ENCODE measurements at regions not wholly inside any gene's neighbourhood (a gene's known extent, or its start where the extent isn't known, plus 50 kb on each side); places are given as distances from the start of the nearest gene placed in this dataset.
"Not testable (repeated sequence)": the region's sequence is repeated elsewhere in the genome, so short reads cannot be mapped to it uniquely, and the experiment has no call there.

- Histone ChIP-seq H3K27me3 (ENCODE audit: low read depth) (no peaks in the 10 kb centered on the region), H3K4me3 (no peak overlapping the region), H3K27ac (no peak overlapping the region), H3K4me1 (no peaks in the 10 kb centered on the region), H3K9me3 (no peaks in the 10 kb centered on the region), H3K36me3 (no peaks in the 10 kb centered on the region)
- TF ChIP-seq, protein P1, sequence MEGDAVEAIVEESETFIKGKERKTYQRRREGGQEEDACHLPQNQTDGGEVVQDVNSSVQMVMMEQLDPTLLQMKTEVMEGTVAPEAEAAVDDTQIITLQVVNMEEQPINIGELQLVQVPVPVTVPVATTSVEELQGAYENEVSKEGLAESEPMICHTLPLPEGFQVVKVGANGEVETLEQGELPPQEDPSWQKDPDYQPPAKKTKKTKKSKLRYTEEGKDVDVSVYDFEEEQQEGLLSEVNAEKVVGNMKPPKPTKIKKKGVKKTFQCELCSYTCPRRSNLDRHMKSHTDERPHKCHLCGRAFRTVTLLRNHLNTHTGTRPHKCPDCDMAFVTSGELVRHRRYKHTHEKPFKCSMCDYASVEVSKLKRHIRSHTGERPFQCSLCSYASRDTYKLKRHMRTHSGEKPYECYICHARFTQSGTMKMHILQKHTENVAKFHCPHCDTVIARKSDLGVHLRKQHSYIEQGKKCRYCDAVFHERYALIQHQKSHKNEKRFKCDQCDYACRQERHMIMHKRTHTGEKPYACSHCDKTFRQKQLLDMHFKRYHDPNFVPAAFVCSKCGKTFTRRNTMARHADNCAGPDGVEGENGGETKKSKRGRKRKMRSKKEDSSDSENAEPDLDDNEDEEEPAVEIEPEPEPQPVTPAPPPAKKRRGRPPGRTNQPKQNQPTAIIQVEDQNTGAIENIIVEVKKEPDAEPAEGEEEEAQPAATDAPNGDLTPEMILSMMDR (IDR thresholded peaks at IDR 0.05): no peak
- ATAC-seq (no peak), DNase-seq (no peak)
- intact Hi-C loops (cut with DNase I): no loop called here
These were observed 429.9 kb downstream of the KCNJ2 start for GRCh38 chr17:70599198-70599597.

DNA sequence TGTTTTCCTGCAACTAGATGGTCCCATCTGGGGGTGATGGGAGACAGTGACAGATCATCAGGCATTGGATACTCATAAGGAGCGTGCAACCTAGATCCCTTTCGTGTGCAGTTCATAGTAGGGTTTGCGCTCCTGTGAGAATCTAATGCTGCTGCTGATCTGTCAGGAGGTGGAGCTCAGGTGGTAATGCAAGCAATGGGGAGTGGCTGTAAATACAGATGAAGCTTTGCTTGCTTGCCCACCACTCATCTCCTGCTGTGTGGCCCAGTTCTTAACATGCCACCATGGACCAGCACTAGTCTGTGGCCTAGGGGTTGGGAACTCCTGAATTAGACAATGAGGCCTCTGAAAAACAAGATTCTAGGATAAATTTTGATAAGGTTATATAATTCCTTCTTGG, 430.6 kb downstream of the KCNJ2 start:
- H3K36me3 ChIP-seq; H3K9me3 ChIP-seq; H3K4me3 ChIP-seq; ATAC-seq; H3K27me3 ChIP-seq (ENCODE audit: low read depth); intact Hi-C loops (cut with DNase I); H3K4me1 ChIP-seq; H3K27ac ChIP-seq; DNase-seq: not testable (repeated sequence)

DNA sequence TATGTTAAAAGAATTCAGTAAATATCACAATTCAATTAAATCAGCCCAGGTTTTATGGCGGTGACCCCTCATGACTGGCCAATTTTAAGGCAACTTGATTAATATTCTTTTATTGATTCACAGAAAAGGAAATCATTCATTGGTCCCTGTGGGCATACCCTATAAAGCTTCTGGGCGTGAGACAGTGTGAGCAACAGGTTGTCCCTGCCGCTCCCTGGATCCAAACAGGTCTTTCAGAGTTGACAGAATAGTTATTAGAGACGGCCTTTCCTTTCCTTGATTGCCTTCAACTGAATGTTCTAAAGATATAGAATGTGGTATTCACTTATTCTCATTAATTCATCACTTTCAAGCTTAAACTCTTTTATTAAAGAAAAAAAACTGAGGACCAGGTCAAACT, 433.9 kb downstream of the KCNJ2 start:
- DNase-seq: no peak
- H3K9me3 ChIP-seq: no peaks in the 10 kb centered on the region
- H3K27ac ChIP-seq: no peak overlapping the region
- ATAC-seq: no peak
- no peaks in the 10 kb centered on the region for H3K27me3 ChIP-seq (ENCODE audit: low read depth)
- no peak overlapping the region for H3K4me3 ChIP-seq
- TF ChIP-seq, protein P1 (IDR thresholded peaks at IDR 0.05): no peak
- H3K36me3 ChIP-seq: no peaks in the 10 kb centered on the region
- intact Hi-C loops (cut with DNase I): no loop called here
- H3K4me1 ChIP-seq: no peaks in the 10 kb centered on the region

- TF ChIP-seq, protein P1 (IDR thresholded peaks at IDR 0.05): no peak
These were observed 435.5 kb downstream of the KCNJ2 start for GRCh38 chr17:70604854-70605253.

DNA sequence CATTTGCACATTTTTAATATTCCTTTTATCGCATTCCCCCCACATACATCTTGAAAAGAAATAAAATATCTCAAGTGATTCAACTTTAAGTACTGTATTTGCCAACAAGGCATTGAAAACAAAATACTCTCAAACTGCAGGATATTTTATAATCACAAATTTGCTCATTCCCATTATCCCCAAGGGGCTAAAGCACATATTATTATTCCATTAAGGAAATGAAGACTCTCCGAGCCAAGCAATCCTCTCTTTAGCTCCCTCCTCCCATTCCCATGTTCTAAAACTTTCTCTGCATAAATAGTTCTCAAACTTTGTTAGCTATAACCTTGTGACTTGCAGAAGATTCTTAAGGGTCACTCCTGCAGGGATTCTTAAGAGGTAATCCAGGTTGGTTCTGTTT, 436.8 kb downstream of the KCNJ2 start:
- no peaks in the 10 kb centered on the region for H3K9me3 ChIP-seq
- ATAC-seq (no peak), DNase-seq (no peak)
- intact Hi-C loops (cut with DNase I): no loop called here
- H3K4me3 ChIP-seq: no peak overlapping the region
- H3K27ac ChIP-seq: no peak overlapping the region
- no peaks in the 10 kb centered on the region for H3K36me3 ChIP-seq
- no peaks in the 10 kb centered on the region for H3K4me1 ChIP-seq
- H3K27me3 ChIP-seq (ENCODE audit: low read depth): no peaks in the 10 kb centered on the region
- TF ChIP-seq, protein P1 (IDR thresholded peaks at IDR 0.05): no peak

More at GRCh38 chr17:70604854-70605253, 435.5 kb downstream of the KCNJ2 start:
- Histone ChIP-seq H3K4me1 (no peaks in the 10 kb centered on the region), H3K27me3 (ENCODE audit: low read depth) (no peaks in the 10 kb centered on the region), H3K27ac (no peak overlapping the region), H3K36me3 (no peaks in the 10 kb centered on the region), H3K9me3 (no peaks in the 10 kb centered on the region), H3K4me3 (no peak overlapping the region)
- ATAC-seq (no peak), DNase-seq (no peak)
- intact Hi-C loops (cut with DNase I): no loop called here

DNA sequence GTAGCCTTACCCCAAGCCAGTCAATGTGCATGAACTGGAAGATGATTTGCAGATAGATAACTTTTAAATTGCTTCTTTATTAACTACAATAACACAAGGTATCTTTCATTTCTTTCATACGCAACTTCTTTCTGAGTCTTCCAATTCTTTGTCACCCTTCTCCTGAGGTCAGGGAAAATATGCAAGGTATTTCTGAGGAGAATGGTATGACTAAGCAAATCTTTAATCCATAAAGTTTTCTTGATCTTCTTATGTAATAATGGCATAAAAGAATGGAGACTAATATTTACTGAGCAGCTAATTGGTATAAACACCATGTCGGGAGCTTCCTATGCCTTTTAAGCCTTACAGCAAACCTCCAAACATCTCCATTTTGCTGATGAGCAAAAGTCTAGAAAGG, 438.9 kb downstream of the KCNJ2 start:
- Histone ChIP-seq H3K4me3 (no peak overlapping the region), H3K9me3 (no peaks in the 10 kb centered on the region), H3K4me1 (no peaks in the 10 kb centered on the region), H3K27ac (no peak overlapping the region), H3K27me3 (ENCODE audit: low read depth) (no peaks in the 10 kb centered on the region), H3K36me3 (no peaks in the 10 kb centered on the region)
- intact Hi-C loops (cut with DNase I): no loop called here
- no peak for ATAC-seq
- TF ChIP-seq, protein P1 (IDR thresholded peaks at IDR 0.05): no peak
- no peak for DNase-seq

Measured in lower lobe of right lung (tissue), 2 donors.